SU-DHL-6 (cell line): ENCODE measurements at regions not wholly inside any gene's neighbourhood (a gene's known extent, or its start where the extent isn't known, plus 50 kb on each side); places are given as distances from the start of the nearest gene placed in this dataset.

Source experiments
- H2AFZ ChIP-seq: fragments of 200-600 bp; sonication (generic); 2 replicates; pipeline ENCODE4 v1.6.1; 2014; ENCODE audit warnings: low read depth, mild to moderate bottlenecking, moderate library complexity, mixed read lengths, antibody characterized with exemption, low read length; ENCODE audit not compliant: severe bottlenecking
- H3F3A ChIP-seq: fragments of 200-600 bp; shearing (Covaris generic); 2 replicates; pipeline ENCODE4 v1.6.0; 2016; ENCODE audit warnings: antibody characterized with exemption, mild to moderate bottlenecking; ENCODE audit not compliant: insufficient read depth
- H3K27ac ChIP-seq: fragments of 200-600 bp; sonication (generic); 2 replicates; pipeline ENCODE4 v1.5.1; 2016; ENCODE audit warnings: low read depth, mild to moderate bottlenecking, low read length, moderate library complexity, mixed read lengths
- H3K27me3 ChIP-seq: fragments of 200-600 bp; sonication (generic), shearing (Covaris generic); 2 replicates; pipeline ENCODE4 v1.6.0; 2014; ENCODE audit warnings: mild to moderate bottlenecking, low read length
- H3K36me3 ChIP-seq: fragments of 200-600 bp; sonication (generic); 2 replicates; pipeline ENCODE4 v1.6.1; 2014; ENCODE audit warnings: mild to moderate bottlenecking, low read length, mixed read lengths
- H3K4me2 ChIP-seq: fragments of 300-600, 200-600 bp; shearing (Covaris generic), sonication (generic); 2 replicates; pipeline ENCODE4 v1.6.0; 2014; ENCODE audit warnings: low read length, low read depth, mild to moderate bottlenecking; ENCODE audit not compliant: poor library complexity, severe bottlenecking
- H3K4me3 ChIP-seq: fragments of 200-600 bp; sonication (generic); 2 replicates; pipeline ENCODE4 v1.5.1; 2014; ENCODE audit warnings: antibody characterized with exemption, low read length, mild to moderate bottlenecking, mixed read lengths; ENCODE audit not compliant: insufficient read depth, poor library complexity, severe bottlenecking
- H3K79me2 ChIP-seq: fragments of 200-600 bp; sonication (generic); 2 replicates; pipeline ENCODE4 v1.6.1; 2014; ENCODE audit warnings: mild to moderate bottlenecking, low read length, moderate library complexity; ENCODE audit not compliant: insufficient read depth
- H3K9ac ChIP-seq: fragments of 200-600 bp; sonication (generic); 2 replicates; pipeline ENCODE4 v1.7.0; 2014; ENCODE audit warnings: mild to moderate bottlenecking, low read length
- H3K9me2 ChIP-seq: fragments of 200-600 bp; sonication (generic); replicated peaks from 2 replicates; pipeline ENCODE4 v1.6.1; 2014; ENCODE audit warnings: low read length; ENCODE audit not compliant: insufficient read depth
- H3K9me3 ChIP-seq: fragments of 200-600 bp; sonication (generic); 2 replicates; pipeline ENCODE4 v1.6.1; 2014; ENCODE audit warnings: low read length, mixed read lengths; ENCODE audit not compliant: insufficient read depth
- H4K20me1 ChIP-seq: fragments of 200-600 bp; sonication (generic); 2 replicates; pipeline ENCODE4 v1.6.1; 2014; ENCODE audit warnings: low read depth, mild to moderate bottlenecking, antibody characterized with exemption, low read length, moderate library complexity, mixed read lengths
- CTCF ChIP-seq: fragments of 200-600 bp; sonication (generic); IDR thresholded peaks from one replicate; pipeline ENCODE4 v1.5.1; 2017; ENCODE audit warnings: antibody characterized with exemption, mild to moderate bottlenecking, low read length, moderate library complexity; ENCODE audit not compliant: insufficient read depth, poor library complexity, severe bottlenecking
- EZH2phosphoT487 ChIP-seq: fragments of 200-600 bp; sonication (generic), shearing (Covaris generic); conservative IDR thresholded peaks from 2 replicates; pipeline ENCODE4 v1.6.1; 2018; ENCODE audit warnings: mild to moderate bottlenecking, antibody characterized with exemption, low read length, moderate library complexity, mixed read lengths

GRCh38 chr17:12445331-12445730, 220.4 kb upstream of the MYOCD start:
- H3K9me2 ChIP-seq, result no peaks in the 10 kb centered on the region
- TF ChIP-seq EZH2phosphoT487 (no peak), CTCF (no peak)
- no peaks in the 10 kb centered on the region for H3K36me3 ChIP-seq
- H3K9ac ChIP-seq, result no peak overlapping the region
- no peak overlapping the region for H3K4me3 ChIP-seq
- no peaks in the 10 kb centered on the region for H3K9me3 ChIP-seq
- H3K4me2 ChIP-seq, result no peak overlapping the region
- H3F3A ChIP-seq, result no peaks in the 10 kb centered on the region
- H3K27me3 ChIP-seq, result no peaks in the 10 kb centered on the region
- no peaks in the 10 kb centered on the region for H3K79me2 ChIP-seq
- H4K20me1 ChIP-seq, result no peaks in the 10 kb centered on the region
- no peak overlapping the region for H3K27ac ChIP-seq
- no peak overlapping the region for H2AFZ ChIP-seq

- Histone ChIP-seq H3K27me3 (no peaks in the 10 kb centered on the region), H3F3A (no peaks in the 10 kb centered on the region), H3K9ac (no peak overlapping the region), H3K9me2 (no peaks in the 10 kb centered on the region), H3K9me3 (no peaks in the 10 kb centered on the region), H4K20me1 (no peaks in the 10 kb centered on the region), H3K4me3 (no peak overlapping the region), H3K27ac (no peak overlapping the region), H3K36me3 (no peaks in the 10 kb centered on the region), H3K79me2 (no peaks in the 10 kb centered on the region), H2AFZ (no peak overlapping the region), H3K4me2 (no peak overlapping the region)
- TF ChIP-seq EZH2phosphoT487 (no peak), CTCF (no peak)
Measured at GRCh38 chr17:12457493-12457892, 208.2 kb upstream of the MYOCD start.

- Histone ChIP-seq H4K20me1 (no peaks in the 10 kb centered on the region), H3K9me2 (no peaks in the 10 kb centered on the region), H3K27me3 (no peaks in the 10 kb centered on the region), H3K9me3 (no peaks in the 10 kb centered on the region), H3K4me2 (no peak overlapping the region), H3K9ac (no peak overlapping the region), H3K79me2 (no peaks in the 10 kb centered on the region), H3F3A (no peaks in the 10 kb centered on the region), H3K36me3 (no peaks in the 10 kb centered on the region), H3K27ac (no peak overlapping the region), H3K4me3 (no peak overlapping the region), H2AFZ (no peak overlapping the region)
- no peak for TF ChIP-seq CTCF
- TF ChIP-seq EZH2phosphoT487, result no peak
Measured at GRCh38 chr17:12459736-12460135, 206.0 kb upstream of the MYOCD start.

GRCh38 chr17:12463102-12463501, 202.6 kb upstream of the MYOCD start:
- no peaks in the 10 kb centered on the region for H4K20me1 ChIP-seq
- no peak overlapping the region for H2AFZ ChIP-seq
- no peak overlapping the region for H3K27ac ChIP-seq
- no peaks in the 10 kb centered on the region for H3K9me2 ChIP-seq
- no peak overlapping the region for H3K9ac ChIP-seq
- no peaks in the 10 kb centered on the region for H3K27me3 ChIP-seq
- H3K36me3 ChIP-seq, result no peaks in the 10 kb centered on the region
- H3K9me3 ChIP-seq, result no peaks in the 10 kb centered on the region
- no peak for TF ChIP-seq CTCF
- no peak for TF ChIP-seq EZH2phosphoT487
- no peaks in the 10 kb centered on the region for H3K79me2 ChIP-seq
- no peak overlapping the region for H3K4me2 ChIP-seq
- H3K4me3 ChIP-seq, result no peak overlapping the region
- H3F3A ChIP-seq, result no peaks in the 10 kb centered on the region
